ENCODE measurements at regions not wholly inside any gene's neighbourhood (a gene's known extent, or its start where the extent isn't known, plus 50 kb on each side); places are given as distances from the start of the nearest gene placed in this dataset.
"Not testable (repeated sequence)": the region's sequence is repeated elsewhere in the genome, so short reads cannot be mapped to it uniquely, and the experiment has no call there.

DNA sequence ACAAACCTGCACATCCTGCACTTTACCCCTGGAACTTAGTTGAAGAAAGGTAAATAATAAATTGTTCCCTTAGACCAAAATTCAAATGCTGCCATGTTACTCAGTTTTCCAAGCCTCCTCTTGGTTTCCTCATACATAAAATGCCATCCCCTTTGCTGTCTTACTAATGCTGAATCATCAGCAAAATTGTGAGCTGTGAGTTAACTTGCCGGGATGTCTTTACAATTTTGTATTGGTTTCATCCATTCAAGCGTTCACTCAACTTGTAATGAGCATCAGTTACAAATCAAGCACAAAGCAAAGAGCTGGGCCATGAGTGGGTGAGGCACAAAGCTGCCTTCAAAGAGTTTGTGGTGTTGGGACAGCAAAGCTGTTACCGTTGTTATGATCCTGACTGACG is 395.8 kb upstream of the ZMIZ1 start:
- in situ Hi-C loops (cut with HindIII; ENCODE audit: low pct_ligation_motif_present, low pct_unique_long_range_greater_than_20kb, low sequenced_read_pairs), result no loop called here
- no peak for DNase-seq

DNA sequence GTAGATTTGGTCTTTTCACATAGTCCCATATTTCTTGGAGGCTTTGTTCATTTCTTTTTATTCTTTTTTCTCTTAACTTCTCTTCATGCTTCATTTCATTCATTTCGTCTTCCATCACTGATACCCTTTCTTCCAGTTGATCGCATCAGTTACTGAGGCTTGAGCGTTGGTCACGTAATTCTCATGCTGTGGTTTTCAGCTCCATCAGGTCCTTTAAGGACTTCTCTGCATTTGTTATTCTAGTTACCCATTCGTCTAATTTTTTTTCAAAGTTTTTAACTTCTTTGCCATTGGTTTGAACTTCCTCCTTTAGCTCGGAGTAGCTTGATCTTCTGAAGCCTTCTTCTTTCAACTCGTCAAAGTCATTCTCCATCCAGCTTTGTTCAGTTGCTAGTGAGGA is 387.6 kb upstream of the ZMIZ1 start:
- DNase-seq; in situ Hi-C loops (cut with HindIII; ENCODE audit: low pct_ligation_motif_present, low pct_unique_long_range_greater_than_20kb, low sequenced_read_pairs): not testable (repeated sequence)

DNA sequence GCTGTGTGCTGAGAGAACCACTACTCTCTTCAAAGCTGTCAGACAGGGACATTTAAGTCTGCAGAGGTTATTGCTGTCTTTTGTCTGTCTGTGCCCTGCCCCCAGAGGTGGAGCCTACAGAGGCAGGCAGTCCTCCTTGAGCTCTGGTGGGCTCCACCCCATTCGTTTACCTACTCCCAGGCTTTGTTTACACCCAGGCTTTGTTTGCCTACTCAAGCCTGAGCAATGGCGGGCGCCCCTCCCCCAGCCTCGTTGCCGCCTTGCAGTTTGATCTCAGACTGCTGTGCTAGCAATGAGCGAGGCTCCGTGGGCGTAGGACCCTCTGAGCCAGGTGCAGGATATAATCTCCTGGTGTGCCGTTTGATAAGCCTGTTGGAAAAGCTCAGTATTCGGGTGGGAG is 386.8 kb upstream of the ZMIZ1 start:
- in situ Hi-C loops (cut with HindIII; ENCODE audit: low pct_ligation_motif_present, low pct_unique_long_range_greater_than_20kb, low sequenced_read_pairs); DNase-seq: not testable (repeated sequence)

DNA sequence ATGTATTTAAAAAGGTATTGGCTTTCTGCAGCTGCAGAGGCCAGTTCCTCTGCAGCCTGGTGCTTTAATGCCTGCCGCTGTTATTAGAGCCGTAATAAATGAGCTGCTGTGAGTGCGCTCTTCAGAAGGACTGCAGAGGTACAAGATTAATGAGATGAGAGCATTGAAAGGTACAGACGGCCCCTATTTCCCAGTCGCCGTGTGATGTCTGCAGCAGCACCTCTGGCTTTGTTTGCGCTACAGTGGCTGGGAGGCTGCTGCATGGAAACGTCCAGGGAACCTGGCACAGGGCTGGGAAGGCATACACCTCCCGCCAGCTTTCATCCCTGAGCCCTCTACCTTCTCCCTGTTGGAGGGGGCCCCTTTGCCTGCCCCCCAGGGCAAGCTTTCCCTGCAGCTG is 383.8 kb upstream of the ZMIZ1 start:
- in situ Hi-C loops (cut with HindIII; ENCODE audit: low pct_ligation_motif_present, low pct_unique_long_range_greater_than_20kb, low sequenced_read_pairs), result no loop called here
- DNase-seq, result no peak

DNA sequence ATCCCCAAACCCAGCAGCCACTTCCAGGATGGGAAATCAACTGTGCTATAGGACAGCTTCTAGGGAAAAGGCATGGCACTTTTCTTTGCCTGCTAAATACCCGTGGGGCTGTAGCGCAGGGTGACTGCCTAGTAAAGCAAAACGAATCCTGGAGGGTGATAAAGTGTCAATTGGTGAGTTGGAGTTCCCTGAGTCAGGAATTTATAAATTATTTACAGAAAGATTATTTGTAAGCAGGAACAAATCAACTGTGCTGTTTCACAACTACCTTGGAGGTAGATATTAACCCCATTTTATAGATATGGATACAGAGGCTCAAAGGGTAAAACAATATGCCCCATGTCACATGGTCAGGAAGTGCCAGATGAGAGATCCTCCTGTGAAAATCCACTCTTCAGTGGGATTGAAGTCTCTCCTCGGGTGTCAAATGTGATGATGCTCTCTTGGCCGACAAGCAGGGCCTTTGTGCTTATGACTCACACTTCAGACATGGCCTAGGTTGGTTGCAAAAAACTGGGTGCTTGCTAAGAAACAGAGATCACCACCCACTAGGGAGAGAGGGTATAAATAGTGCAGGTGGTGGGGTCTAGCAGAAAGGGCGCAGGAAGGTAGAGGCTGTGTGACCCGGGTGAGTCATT is 383.2 kb upstream of the ZMIZ1 start:
- peak; percentile 39 for DNase-seq
- in situ Hi-C loops (cut with HindIII; ENCODE audit: low pct_ligation_motif_present, low pct_unique_long_range_greater_than_20kb, low sequenced_read_pairs), result no loop called here

DNA sequence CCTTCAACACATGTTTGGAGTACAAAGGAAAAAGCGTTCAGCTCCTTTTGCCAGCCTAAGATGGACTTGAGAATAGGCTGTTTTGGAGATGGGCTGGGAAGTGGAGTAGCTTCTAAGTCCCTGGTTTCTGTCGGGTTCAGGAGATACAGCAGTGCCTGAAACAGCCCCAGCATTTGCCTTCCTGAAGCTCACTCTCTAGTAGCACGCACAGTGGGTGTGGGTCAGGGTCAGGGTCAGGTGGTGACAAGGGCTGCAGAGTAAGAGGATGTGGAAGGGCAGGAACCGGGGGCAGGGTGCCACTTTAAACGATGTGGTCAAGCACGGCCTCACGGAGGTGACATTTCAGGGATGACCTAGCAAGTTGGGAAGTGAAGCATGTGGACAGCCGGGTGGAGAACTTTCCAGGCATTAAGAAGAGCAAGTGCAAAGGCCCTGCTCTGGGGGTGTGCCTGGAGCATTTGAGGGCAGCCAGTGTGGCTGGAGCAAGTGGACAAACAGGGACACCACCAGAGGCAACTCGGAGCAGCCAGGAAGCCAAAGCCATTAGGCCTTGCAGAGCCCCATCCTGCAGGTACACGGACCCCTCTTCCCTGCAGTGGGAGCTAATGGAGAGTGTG is 382.2 kb upstream of the ZMIZ1 start:
- no peak for DNase-seq
- in situ Hi-C loops (cut with HindIII; ENCODE audit: low pct_ligation_motif_present, low pct_unique_long_range_greater_than_20kb, low sequenced_read_pairs), result no loop called here

DNA sequence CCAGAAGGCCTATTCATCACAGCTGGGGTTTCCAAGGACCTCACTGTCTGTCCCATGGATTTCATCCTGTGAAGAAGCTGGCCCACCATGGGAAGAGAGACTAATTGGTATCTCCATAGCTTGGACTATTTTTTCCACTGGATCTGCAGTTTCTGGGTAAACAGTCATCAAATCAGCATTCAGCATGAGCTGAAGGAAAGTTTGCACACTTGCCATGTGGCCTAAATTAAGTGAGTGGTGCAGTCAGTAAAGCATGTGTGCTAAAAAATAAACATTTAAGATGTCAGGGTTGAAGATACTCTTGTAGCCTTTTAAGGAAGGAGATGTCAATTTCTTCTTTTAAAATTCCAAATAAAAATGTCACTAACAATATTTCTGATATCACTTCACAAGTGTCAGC is 381.1 kb upstream of the ZMIZ1 start:
- in situ Hi-C loops (cut with HindIII; ENCODE audit: low pct_ligation_motif_present, low pct_unique_long_range_greater_than_20kb, low sequenced_read_pairs), result no loop called here
- DNase-seq, result no peak

DNA sequence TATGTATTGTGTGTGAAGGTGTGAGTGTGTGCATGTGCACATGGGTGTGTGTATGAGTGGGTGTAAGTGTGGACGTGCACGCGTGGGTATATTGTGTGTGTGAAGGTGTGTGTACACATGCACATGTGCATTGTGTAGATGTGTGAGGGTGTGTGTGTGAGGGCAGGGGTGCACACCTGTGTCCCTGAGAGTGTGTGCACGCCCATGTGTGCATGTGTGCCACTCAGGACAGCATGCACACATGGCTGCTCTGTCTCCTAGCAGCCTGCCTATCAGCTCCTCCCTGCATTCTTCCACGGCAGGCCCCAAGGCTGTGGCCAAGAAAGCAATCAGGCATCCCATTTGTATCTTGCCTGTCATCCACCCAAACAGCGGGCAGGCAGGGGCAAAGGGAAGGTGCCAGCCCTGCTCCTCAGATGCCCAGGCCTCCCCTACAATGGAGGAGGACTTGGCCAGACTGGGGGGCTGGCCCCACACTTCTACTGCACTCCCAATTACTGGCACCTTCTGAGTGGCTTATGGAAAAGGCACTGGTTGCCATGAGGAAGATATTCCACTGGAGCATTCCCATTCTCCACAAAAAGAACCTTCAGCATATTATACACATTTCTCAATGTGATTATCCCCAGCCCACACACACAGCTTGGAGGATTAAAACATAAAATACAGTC is 380.4 kb upstream of the ZMIZ1 start:
- DNase-seq, result peak; percentile 19
- in situ Hi-C loops (cut with HindIII; ENCODE audit: low pct_ligation_motif_present, low pct_unique_long_range_greater_than_20kb, low sequenced_read_pairs), result no loop called here

DNA sequence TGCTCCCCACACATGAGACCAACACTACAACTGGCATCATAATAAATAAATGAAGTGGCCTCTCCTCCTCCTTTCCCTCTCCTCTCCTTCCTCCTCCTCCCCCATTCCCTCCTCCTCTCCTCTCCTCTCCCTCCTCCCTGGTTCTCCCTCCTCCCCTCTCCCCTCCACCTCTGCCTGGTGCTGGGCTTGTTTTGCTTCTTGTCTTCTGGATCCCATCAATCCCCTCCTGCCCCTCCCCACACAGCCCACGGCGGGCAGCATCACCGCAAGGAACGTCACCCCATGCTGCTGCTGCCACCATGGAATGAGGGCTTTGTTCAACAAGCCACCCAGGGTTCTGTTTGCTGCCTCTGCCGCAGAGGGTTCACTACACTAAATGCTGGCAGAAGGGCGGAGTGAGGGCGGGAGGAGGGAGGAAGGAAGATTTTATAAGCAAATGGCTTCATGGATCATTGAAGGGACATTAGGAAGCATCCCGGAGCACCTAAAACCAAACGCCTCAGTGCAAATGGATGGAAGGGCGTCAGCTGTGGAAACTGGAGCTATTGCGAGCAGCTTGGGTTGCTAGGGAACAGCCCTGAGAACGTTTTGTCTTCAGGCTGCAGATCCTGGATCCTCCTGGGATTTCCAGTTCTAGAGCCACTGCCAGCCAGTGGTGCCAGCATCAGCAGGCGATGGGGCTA is 379.7 kb upstream of the ZMIZ1 start:
- in situ Hi-C loops (cut with HindIII; ENCODE audit: low pct_ligation_motif_present, low pct_unique_long_range_greater_than_20kb, low sequenced_read_pairs), result no loop called here

DNA sequence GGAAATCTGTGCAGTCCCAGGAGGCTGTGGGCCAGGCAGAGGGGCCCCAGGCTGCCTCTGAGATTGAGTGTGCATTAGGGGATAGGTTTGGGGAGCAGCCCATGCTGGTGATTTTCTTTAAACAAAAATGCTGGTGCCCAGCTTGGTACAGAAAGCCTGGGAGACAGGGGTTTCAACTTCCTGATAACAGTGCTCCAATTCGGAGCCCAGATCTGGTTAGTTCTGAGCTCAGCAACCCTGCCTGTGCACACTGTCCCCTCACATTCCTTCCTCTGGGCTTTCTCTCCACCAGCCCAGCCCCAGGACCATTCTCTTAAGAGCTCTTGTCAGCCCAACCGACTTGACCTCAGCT is 379.2 kb upstream of the ZMIZ1 start:
- no peak for DNase-seq
- in situ Hi-C loops (cut with HindIII; ENCODE audit: low pct_ligation_motif_present, low pct_unique_long_range_greater_than_20kb, low sequenced_read_pairs), result no loop called here

More for the DNA sequence above, 379.7 kb upstream of the ZMIZ1 start:
- DNase-seq, result no peak

DNA sequence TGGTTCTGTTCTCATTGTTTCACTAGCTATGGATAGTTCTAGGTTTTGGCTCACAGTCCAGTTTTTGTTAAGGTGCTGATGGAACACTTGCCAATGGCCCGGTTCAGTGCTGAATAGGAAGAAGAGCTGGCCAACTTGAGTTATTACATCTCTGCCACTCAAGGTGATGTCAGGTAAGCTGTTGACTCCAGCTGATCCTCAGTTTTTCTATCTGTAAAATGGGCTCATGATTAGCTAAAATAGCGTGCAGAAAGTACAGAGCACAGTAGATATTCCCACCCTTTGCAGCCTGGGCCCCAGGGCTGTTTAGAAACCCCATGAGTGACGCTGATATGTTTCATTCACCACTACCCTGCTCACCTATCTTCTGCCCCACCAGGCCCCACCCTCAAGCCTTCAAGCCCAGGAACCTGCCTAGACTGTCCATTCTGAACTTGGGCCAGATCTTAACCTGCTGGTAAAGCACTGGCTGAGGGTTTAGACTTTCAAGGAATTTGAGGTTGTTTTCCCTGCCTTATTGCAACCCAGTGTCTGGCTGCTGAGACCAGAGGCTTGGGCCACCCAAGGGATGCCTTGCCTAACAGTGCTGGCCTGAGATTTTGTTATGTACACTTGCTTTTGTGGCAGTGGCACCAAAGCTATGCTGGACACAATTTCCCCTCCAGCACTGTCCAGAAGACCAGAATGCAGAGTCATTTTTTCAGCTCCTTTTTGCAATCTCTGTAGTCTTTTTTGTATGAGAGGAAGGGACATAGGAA is 378.2 kb upstream of the ZMIZ1 start:
- in situ Hi-C loops (cut with HindIII; ENCODE audit: low pct_ligation_motif_present, low pct_unique_long_range_greater_than_20kb, low sequenced_read_pairs), result no loop called here
- no peak for DNase-seq

DNA sequence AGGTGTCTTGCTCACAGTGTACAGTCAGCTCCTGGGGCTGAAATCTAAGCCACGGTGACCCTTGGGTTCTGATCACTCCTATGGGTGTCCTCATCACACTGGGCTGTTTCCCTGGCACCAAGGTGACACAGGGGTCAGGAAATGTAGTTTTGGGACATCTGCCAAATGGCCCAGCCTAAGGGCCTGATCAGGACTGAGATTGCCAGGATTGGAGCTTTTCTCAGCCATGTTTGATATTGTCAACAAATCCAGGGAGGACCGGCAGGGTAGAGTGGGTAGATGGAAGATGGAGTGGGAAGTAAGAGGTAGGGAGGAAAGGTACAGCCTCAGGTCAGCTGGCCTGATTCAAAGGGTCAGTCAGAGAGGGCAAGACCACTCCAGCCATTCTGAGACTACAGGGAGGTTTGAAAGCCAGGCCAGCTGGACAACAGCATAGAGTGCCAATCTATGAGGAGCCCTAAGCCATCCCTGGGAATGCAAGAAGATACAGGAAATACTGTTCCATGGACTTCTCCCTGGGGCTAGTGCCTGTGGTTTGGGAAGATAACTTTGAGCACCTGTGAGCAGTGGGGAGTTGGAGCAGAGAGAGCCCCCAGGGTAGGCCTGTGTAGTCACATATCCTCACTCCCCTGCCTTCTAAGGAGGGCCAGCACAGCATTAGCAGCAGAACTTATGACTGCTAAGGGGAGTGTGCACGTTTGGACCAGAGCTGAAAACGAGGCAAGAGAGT is 377.3 kb upstream of the ZMIZ1 start:
- in situ Hi-C loops (cut with HindIII; ENCODE audit: low pct_ligation_motif_present, low pct_unique_long_range_greater_than_20kb, low sequenced_read_pairs), result no loop called here
- no peak for DNase-seq

DNA sequence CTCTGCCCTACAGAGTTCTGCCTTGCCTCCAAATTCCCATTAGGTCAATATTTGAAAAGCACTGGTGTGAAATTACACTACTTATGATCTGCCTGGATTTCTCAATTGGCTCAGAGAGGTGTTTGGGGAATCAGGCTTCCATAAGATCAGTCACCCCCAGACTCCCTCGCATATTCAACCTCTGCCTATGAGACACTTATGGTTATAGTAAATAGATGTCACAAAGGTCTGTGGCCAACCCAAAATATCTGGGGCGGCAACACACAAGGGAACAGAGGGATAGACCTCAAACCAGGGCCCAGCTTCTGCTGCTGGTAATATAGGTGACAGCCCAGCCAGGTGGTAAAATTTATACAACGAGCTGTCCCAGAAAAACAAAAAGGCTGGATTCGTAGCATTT is 376.7 kb upstream of the ZMIZ1 start:
- in situ Hi-C loops (cut with HindIII; ENCODE audit: low pct_ligation_motif_present, low pct_unique_long_range_greater_than_20kb, low sequenced_read_pairs), result no loop called here

DNA sequence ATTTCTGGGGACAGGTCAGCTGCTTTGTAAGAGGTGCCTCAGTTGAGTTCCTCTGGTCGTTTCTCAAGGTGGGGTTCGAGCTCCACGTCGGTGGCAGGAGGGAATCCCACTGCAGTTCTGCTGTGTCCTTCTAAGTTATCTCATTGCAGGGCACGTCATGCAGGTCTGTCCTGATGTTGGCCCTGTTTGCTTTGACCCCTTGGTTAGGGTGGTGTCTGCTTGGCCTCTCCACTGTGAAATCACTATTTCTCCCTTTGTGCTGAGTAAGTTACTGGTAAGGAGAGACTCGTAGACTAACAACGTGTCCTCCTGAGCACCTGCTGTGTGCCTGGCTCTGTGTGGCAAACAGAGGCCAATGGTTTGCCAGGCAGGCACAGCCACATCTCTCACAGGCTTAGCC is 372.9 kb upstream of the ZMIZ1 start:
- DNase-seq, result no peak
- in situ Hi-C loops (cut with HindIII; ENCODE audit: low pct_ligation_motif_present, low pct_unique_long_range_greater_than_20kb, low sequenced_read_pairs), result no loop called here

More for the DNA sequence above, 376.7 kb upstream of the ZMIZ1 start:
- DNase-seq, result no peak

DNA sequence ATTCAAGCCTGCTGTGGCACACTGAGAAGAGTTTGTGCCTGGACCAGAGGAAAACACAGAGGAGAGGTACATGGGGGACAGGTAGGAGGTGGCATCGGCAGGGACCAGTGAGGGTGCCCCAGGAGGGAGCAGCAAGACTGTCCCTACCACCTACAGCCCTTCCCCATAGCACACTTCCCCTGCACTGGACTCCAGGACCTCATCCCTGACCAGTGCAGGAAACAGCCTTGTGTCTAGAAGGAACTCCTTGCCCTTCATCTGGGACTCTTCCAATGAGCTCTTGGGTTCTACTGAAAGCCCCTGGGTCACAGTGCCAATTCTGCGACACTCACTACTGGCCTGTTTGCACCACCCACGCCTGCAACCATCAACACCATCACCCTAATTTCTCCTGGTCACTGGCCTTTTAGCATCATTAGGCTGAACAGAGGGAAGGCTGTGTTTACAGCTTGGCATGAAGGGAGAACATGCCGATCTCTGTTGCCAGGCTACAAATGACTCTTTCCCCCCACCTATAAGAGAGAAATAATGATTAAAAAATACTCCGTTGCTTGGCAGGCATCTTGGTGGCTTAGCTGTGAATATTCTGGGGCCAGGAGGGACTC is 371.9 kb upstream of the ZMIZ1 start:
- in situ Hi-C loops (cut with HindIII; ENCODE audit: low pct_ligation_motif_present, low pct_unique_long_range_greater_than_20kb, low sequenced_read_pairs), result no loop called here
- no peak for DNase-seq

DNA sequence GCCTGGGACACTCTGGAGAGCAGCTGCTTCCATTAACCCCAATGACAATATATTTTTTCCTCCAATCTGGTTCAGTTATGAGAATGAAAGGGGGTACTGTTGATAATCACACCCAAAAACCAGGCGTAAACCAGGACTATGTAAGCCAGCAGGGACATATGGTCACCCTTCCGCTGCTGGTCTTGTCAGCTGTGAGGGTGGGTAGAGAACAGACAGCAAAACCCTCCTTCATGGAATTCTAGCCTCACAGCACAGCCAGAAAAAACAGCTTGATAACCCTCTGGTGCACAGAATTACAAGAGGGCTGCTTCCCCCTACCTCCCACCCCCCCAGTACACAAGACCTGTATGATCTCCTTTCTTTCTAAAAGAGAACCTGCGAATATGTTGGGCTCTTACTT is 368.8 kb upstream of the ZMIZ1 start:
- DNase-seq, result no peak
- in situ Hi-C loops (cut with HindIII; ENCODE audit: low pct_ligation_motif_present, low pct_unique_long_range_greater_than_20kb, low sequenced_read_pairs), result no loop called here

DNA sequence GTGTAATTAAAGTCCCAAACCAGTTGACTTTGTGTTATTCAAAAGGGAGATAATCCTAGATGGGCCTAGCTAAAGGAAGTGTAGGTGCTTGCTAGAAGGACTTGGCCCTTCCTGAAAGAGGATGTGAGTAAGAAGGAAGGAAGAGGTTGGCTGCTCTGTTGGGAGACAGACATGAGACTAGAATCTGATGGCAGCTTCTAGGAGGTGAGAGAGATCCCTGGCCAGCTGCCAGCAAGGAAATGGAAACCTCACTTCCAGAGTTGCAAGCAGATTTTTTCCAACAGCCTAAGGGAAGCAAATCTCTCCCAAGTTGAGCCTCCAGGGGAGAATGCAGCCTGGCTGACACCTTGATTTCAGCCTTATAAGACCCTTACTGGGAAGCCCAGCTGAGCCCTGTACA is 368.4 kb upstream of the ZMIZ1 start:
- in situ Hi-C loops (cut with HindIII; ENCODE audit: low pct_ligation_motif_present, low pct_unique_long_range_greater_than_20kb, low sequenced_read_pairs), result no loop called here
- no peak for DNase-seq
